GM12874 (cell line): ENCODE measurements at regions not wholly inside any gene's neighbourhood (a gene's known extent, or its start where the extent isn't known, plus 50 kb on each side); places are given as distances from the start of the nearest gene placed in this dataset.

Experiments used
- CTCF ChIP-seq: IDR thresholded peaks from 2 replicates; pipeline ENCODE4 v1.5.1; 2011; ENCODE audit warnings: low read depth, mild to moderate bottlenecking, control low read depth, low read length, moderate library complexity; ENCODE audit not compliant: insufficient read depth

- no peak for TF ChIP-seq CTCF
These were observed 1092.1 kb upstream of the PRKX start for GRCh38 chrX:4805502-4805901.

- no peak for TF ChIP-seq CTCF
These were observed 1087.3 kb upstream of the PRKX start for GRCh38 chrX:4800756-4801155.

- TF ChIP-seq CTCF, result no peak
These were observed 1074.5 kb upstream of the PRKX start for GRCh38 chrX:4787971-4788370.

GRCh38 chrX:4764888-4765287, 1051.4 kb upstream of the PRKX start:
- no peak for TF ChIP-seq CTCF

GRCh38 chrX:4762196-4762595, 1048.7 kb upstream of the PRKX start:
- no peak for TF ChIP-seq CTCF

GRCh38 chrX:4754878-4755604, 1041.6 kb upstream of the PRKX start:
- no peak for TF ChIP-seq CTCF

- no peak for TF ChIP-seq CTCF
These were observed 1027.6 kb upstream of the PRKX start for GRCh38 chrX:4741024-4741423.
